Cardiac septum (tissue), 1 donor: ENCODE measurements at regions not wholly inside any gene's neighbourhood (a gene's known extent, or its start where the extent isn't known, plus 50 kb on each side); places are given as distances from the start of the nearest gene placed in this dataset.

Source experiments
- DNase-seq: peaks from one replicate; pipeline ENCODE4 v3.0.0-alpha.2; 2020; ENCODE audit warnings: low spot score
- intact Hi-C: fragments of 100-400 bp; cut with DNase I; formaldehyde crosslinking; loops from one replicate; pipeline ENCODE4 v1.14.0; 2022
- donor health status: DM: no; HTN: no; CAD: no.

- no peak for DNase-seq
- intact Hi-C loops = no loop called here
Measured at GRCh38 chr3:177513815-177514610, 316.7 kb upstream of the TBL1XR1 start.

- intact Hi-C loops = loop anchor here (5.0 kb wide), 1 partner anchor 153 kb away; no protein-coding TSS in a partner anchor
- no peak for DNase-seq
Measured at GRCh38 chr3:177514611-177515499, 317.6 kb upstream of the TBL1XR1 start.

DNA sequence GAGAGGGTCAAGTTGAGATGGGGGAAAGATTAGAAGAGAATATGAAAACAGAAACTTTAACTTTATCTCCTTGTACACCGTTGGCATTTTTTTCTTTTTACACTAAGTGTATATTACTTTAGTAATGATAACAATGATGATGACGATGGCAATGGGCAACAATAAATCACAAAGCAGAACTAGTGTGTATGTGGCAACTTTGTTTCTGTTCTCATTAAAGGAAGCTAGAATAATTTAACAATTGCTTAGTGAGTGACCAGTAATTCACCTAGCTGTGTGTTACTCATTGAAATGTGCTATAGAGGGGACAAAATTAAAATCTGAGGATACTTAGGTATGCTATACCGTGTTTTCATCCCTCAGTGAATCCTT lies 318.5 kb upstream of the TBL1XR1 start:
- intact Hi-C loops = loop anchor here (5.0 kb wide), 1 partner anchor 153 kb away; no protein-coding TSS in a partner anchor

GRCh38 chr3:177516158-177517011 lies 319.1 kb upstream of the TBL1XR1 start:
- intact Hi-C loops = loop anchor here (5.0 kb wide), 1 partner anchor 154 kb away; no protein-coding TSS in a partner anchor

More for the DNA sequence above, 318.5 kb upstream of the TBL1XR1 start:
- DNase-seq = no peak

GRCh38 chr3:177517906-177518305 lies 320.6 kb upstream of the TBL1XR1 start:
- no peak for DNase-seq
- intact Hi-C loops = loop anchor here (5.0 kb wide), 1 partner anchor 156 kb away; no protein-coding TSS in a partner anchor

More at GRCh38 chr3:177516158-177517011, 319.1 kb upstream of the TBL1XR1 start:
- peak; percentile 80 for DNase-seq

DNA sequence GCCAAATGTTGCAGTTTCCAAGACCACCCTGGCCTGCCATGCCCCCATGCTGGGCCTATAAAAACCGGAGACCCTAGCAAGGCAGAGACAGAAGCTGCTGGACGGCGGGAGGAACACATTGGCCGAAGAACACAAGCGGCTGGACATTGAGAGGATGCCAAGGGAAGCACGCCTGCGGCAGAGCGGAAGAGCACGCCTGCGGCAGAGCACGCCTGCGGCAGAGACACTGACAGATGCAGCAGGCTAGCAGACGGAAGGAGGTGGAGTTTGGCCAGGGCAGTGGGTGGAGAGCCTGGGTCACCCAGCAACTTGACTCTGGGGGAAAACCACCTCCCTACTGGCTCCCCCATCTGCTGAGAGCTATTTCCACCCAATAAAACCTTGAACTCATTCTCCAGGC lies 322.3 kb upstream of the TBL1XR1 start:
- intact Hi-C loops = loop anchor here (5.0 kb wide), 1 partner anchor 157 kb away; no protein-coding TSS in a partner anchor
- DNase-seq = no peak

DNA sequence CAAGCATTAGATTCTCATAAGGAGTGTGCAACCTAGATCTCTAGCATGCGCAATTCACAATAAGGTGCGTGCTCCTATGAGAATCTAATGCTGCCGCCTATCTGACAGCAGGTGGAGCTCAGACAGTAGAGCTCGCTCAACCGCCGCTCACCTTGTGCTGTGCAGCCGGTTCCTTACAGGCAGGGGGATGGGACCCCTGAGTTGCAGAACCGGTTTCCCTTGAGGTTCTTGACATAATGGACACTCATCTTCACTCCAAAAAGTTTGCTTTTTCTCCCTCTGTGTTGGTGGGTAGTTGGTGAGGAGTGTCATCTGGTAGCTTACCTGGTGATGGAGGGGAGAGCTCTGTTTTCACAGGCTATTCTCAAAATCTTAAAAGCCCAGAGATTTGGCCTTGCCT lies 324.0 kb upstream of the TBL1XR1 start:
- no peak for DNase-seq
- intact Hi-C loops = no loop called here

- intact Hi-C loops = no loop called here
- DNase-seq = no peak
Measured at GRCh38 chr3:177522051-177522450, 324.8 kb upstream of the TBL1XR1 start.

DNA sequence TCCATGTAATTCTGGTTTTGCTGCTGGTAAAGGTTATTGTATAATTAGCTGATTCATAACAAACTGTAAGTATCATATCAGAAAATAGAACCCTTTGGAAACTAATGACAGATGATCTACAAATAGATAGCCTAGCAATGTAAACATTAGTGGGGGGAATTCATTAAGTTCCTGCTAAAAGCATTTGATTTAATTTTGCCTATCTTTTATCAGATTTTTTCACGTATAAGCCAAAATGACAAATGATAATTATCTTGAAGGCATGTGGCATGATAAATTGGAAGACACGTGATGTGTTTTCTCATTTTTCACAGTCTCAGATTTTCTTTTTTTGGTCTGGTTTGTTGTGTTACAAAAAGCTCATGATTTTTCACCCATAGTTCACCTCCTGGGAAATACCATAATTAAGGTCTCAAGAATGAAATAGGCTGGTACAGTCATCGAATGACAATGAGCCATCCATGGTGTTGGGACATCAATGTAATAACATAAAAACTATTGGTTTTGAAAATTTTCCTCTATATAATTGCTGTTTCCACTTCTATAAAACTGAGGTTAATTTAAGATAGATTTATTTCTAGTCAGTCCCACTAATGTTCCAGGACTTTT lies 325.9 kb upstream of the TBL1XR1 start:
- intact Hi-C loops = no loop called here
- DNase-seq = no peak

DNA sequence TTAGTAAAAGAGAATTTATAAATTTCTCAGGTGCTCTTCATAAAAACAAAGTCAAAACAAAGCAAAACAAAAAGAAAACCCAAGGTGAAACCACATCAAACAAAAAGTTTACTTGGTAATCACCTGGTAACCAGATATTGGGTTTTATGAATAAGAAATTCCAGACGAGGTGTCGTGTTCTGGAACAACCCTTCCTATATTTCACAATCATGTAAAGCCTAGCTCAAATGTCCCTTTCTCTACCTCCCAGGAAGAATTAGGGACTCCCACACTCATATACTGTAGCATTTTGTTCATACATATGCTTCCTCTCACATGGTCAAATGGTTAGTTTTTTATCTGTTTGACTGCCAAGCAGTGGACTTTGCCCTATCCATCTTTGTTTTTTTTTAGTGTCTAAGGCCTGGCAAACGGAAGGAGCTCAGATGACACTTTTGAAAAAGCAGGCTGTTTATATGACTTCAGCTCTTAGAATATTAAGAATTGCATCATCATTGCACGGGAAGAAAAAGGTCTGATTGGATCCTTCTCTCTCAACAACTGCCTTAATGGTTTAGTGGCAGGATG lies 326.7 kb upstream of the TBL1XR1 start:
- intact Hi-C loops = no loop called here
- DNase-seq = no peak

DNA sequence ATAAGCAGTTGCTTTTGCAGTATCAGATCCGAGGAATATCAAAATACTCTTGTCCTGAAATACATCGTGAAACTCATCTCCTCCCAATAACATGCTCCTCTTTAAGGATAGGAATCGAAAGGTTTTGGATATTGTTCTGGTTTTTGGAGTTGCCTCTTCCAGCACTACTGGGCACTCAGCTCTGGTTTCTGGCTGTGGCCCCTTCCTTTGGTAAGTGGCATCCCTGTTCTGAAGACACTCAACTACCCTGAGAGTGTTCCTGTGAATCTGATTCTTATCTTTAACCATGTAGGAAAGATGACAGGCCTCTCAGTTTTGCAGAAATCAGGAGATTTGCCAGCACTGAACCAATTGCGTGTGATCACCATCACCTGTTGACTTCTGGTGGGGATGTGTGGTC lies 327.5 kb upstream of the TBL1XR1 start:
- no peak for DNase-seq

DNA sequence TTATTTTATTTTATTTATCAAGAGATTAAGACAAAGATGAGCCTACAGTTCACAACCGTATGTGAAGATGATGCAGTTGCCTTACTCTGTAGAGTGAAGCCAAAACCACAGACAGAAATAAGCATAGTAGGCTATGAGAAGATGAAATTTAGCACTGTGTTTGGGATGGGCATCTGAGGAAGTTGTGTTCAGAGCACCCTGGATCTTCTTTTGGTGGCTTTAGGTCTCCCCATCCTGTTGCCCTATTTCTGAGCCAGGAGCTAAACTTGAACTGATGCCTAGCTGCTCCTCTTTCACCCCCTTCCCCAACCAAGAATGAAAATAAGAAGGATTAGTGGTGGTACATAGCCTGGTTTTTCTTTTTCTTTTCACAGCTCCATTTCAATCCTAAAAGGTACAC lies 328.1 kb upstream of the TBL1XR1 start:
- DNase-seq = no peak
- intact Hi-C loops = no loop called here

More for the DNA sequence above, 327.5 kb upstream of the TBL1XR1 start:
- intact Hi-C loops = no loop called here

- intact Hi-C loops = no loop called here
- no peak for DNase-seq
Measured at GRCh38 chr3:177525987-177526712, 328.9 kb upstream of the TBL1XR1 start.

GRCh38 chr3:177527182-177527581 lies 329.9 kb upstream of the TBL1XR1 start:
- DNase-seq = no peak

DNA sequence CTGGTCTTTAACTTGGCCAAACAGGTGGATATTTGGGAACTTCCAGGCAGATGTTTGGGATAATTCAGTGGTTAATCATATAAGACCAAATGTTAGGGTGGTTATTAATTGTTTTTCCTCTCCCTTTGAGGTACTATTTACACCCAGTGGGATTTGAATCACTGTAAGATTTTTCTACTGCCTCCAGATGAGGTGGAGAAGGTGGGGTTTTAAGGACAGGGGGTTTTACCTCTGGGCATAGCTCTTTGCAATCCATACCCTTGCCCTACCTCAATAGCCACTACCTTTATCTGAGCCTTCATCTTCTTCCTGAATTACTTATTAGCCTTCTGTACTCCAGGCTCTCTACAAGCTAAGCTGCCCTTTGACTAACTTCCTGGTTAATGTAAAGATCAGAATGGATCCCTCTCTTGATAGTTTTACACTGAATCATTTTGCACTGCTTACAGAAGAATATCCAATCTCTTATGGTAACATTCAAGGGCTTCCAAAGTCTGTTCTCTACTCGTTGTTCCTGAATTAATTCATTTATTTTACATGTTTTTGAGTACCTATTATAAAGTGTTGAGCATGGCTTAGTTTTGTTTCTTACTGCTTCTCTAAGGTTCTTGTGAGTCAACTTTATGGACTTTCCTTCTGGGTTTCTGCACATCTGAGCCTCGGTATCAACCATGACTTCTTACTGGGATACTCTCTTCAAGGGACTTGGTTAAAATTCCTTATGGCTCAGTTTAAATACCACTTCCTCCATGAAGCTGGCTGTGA lies 331.2 kb upstream of the TBL1XR1 start:
- no peak for DNase-seq
- intact Hi-C loops = no loop called here

More at GRCh38 chr3:177527182-177527581, 329.9 kb upstream of the TBL1XR1 start:
- intact Hi-C loops = no loop called here

- no peak for DNase-seq
- intact Hi-C loops = no loop called here
Measured at GRCh38 chr3:177529071-177529550, 331.8 kb upstream of the TBL1XR1 start.

GRCh38 chr3:177529716-177530335 lies 332.5 kb upstream of the TBL1XR1 start:
- no peak for DNase-seq
- intact Hi-C loops = no loop called here
